Ectodermal cell (in vitro differentiated cells): ENCODE measurements at regions not wholly inside any gene's neighbourhood (a gene's known extent, or its start where the extent isn't known, plus 50 kb on each side); places are given as distances from the start of the nearest gene placed in this dataset.

Experiments used
- H3K27ac ChIP-seq: 2 replicates; pipeline ENCODE4 v1.7.0; 2013; ENCODE audit warnings: mild to moderate bottlenecking, low read depth, low read length; ENCODE audit not compliant: insufficient read depth, poor library complexity, severe bottlenecking
- H3K27me3 ChIP-seq: 2 replicates; pipeline ENCODE4 v1.7.0; 2013; ENCODE audit warnings: mild to moderate bottlenecking, low read length; ENCODE audit not compliant: insufficient read depth, control insufficient read depth, poor library complexity, severe bottlenecking
- H3K36me3 ChIP-seq: one replicate; pipeline ENCODE4 v1.7.0; 2013; ENCODE audit warnings: low read length; ENCODE audit not compliant: control insufficient read depth, insufficient read depth
- H3K4me1 ChIP-seq: one replicate; pipeline ENCODE4 v1.7.0; 2013; ENCODE audit warnings: low read length; ENCODE audit not compliant: control insufficient read depth, insufficient read depth
- H3K4me3 ChIP-seq: 2 replicates; pipeline ENCODE4 v1.7.0; 2013; ENCODE audit warnings: low read depth, low read length, control low read depth; ENCODE audit not compliant: insufficient read depth
- H3K9me3 ChIP-seq: 2 replicates; pipeline ENCODE4 v1.7.0; 2013; ENCODE audit warnings: mild to moderate bottlenecking, low read length, moderate library complexity; ENCODE audit not compliant: control insufficient read depth
- WGBS, 2 experiments: methylation state at CpG; one replicate each; pipeline ENCODE4 v1.1.7; 2013; ENCODE audit warnings: missing lambda C conversion rate in 2 of 2; 5-methylcytosine and 5-hydroxymethylcytosine counted together

DNA sequence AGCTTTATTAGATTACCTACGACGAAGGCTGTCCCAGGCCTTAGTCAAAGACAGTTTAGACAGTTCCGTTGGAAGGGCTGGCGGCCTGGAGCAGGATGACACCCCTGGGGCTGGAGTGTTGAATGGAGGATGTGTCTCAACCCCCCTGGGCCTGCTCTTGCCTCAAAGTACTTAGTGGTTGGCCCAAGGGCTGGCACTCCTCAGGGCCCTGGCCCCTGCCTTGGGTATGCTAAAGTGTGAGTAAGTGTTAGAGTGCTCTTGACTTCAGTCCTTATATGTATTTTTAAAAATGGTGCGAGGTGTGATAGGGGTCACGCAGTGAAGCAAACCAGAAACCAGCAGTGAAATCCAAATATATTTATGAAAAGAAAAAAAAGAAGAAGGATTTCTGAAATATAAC, 261.6 kb downstream of the KTN1 start:
- Histone ChIP-seq H3K4me3 (no peak overlapping the region), H3K36me3 (no peaks in the 10 kb centered on the region), H3K9me3 (no peaks in the 10 kb centered on the region), H3K27me3 (no peaks in the 10 kb centered on the region), H3K4me1 (no peaks in the 10 kb centered on the region), H3K27ac (no peak overlapping the region)
- WGBS, 2 experiments = 61 to 62% methylated on average over 4 to 6 of the region's 6 CpGs

DNA sequence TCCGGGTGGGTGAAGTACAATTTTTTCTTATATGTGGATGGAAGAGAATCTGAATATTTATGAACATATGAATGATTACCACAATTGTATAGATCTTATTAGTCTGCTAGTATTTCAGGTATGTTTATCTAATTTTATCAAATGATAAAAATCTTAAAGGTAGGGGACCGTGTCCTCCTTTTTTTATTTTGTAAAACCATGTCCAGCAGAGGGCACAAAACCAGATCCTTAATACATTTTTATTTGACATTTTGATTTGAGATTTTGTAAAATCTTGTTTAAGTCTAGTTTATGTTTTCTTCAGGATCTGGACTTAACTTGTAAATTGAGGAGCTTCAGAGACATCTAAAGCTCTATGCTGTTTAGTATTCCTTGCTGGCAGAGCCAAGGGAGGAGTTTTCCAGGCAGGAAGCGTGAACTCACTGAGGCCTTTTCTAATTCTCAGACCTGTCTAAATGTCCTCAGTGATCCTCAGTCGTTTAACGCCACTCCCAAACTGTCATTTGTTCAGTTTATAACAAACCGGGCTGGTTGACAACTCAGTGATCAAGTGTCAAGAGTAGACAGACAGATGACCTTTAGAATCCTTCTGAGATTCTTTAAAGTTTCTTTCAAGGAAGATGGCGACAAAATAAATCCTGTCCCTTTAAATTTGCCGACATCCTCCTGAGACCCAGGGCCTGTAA, 263.9 kb downstream of the KTN1 start:
- Histone ChIP-seq H3K9me3 (no peaks in the 10 kb centered on the region), H3K36me3 (no peaks in the 10 kb centered on the region), H3K4me1 (no peaks in the 10 kb centered on the region), H3K27me3 (no peaks in the 10 kb centered on the region), H3K4me3 (no peak overlapping the region), H3K27ac (no peak overlapping the region)
- 62 to 66% methylated on average over 6 of the region's 8 CpGs for WGBS, 2 experiments

DNA sequence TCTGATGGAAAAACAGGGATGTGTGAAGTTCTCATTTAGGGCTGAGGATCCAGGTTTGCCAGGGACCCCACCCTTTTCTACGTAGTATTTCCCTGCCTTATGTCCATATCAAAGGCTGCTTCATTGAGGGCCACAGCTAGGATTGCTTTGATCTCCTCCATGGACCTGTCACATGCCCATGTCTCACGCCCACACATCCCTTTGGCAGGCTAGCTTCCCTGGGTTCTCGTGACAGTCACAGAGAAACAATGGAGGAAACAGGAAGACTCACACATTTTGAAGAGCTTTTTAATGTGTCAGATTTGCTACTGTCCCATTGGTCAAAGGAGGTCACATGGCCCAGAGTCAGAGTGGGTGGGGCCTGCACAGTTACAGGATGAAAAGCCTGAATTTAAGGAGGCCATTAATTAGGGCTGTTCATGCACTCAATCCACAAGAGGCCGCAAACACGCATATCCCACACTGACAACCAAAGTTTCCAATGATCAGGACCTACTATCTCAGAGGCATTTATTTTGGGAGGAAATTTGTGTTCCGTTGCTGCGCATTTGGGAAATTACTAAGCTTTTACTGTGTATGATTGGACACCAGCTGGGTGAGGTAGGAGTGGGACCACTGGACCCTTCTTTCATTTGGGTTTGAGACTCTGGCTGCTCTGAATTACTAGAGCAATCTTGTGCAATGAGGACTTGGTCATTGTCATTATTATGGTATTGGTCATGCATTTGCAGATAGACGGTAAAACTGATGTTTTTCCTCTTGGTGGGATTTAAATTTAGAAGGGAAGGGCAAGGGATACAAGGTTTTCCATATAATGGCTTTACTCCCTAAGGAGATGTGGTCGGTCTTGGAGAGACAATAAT, 266.2 kb downstream of the KTN1 start:
- WGBS, 2 experiments = 79 to 86% methylated on average over 9 of the region's 9 CpGs

DNA sequence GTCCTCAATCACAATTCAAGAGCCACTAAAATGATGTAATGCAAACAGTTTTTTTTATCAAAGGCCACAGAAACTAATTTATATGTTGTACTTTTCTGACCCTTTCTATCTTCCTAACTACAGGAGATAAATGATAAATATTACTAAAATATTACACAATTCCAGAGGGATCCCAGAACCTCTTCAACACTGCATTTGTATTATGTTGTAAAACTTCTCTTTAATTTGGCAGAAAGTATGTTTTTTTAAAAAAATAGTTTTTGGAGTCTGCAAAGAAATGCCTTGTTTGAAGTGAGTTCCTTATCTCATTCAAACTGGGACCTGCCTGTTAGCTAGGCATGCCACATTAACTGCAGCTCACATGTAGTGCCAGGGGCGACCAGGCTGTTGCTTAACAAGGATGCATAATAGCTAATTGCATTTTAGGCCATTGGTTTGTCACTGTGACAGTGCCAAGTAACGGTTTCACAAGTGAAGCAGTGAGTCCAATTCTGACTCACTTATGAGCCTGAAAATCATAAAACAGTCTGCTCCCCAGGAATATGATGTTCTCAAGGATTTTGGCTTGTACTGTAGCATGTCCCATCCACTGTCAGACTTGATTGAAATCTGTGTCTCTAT, 266.9 kb downstream of the KTN1 start:
- H3K27ac ChIP-seq = no peak overlapping the region
- H3K4me1 ChIP-seq = no peaks in the 10 kb centered on the region
- H3K9me3 ChIP-seq = no peaks in the 10 kb centered on the region
- H3K27me3 ChIP-seq = no peaks in the 10 kb centered on the region
- H3K36me3 ChIP-seq = no peaks in the 10 kb centered on the region
- WGBS, 2 experiments = 83 to 94% methylated on average over 2 of the region's 2 CpGs
- H3K4me3 ChIP-seq = no peak overlapping the region

More for the DNA sequence above, 266.2 kb downstream of the KTN1 start:
- no peaks in the 10 kb centered on the region for H3K27me3 ChIP-seq
- H3K27ac ChIP-seq = no peak overlapping the region
- H3K36me3 ChIP-seq = no peaks in the 10 kb centered on the region
- H3K4me3 ChIP-seq = no peak overlapping the region
- no peaks in the 10 kb centered on the region for H3K4me1 ChIP-seq
- H3K9me3 ChIP-seq = no peaks in the 10 kb centered on the region

DNA sequence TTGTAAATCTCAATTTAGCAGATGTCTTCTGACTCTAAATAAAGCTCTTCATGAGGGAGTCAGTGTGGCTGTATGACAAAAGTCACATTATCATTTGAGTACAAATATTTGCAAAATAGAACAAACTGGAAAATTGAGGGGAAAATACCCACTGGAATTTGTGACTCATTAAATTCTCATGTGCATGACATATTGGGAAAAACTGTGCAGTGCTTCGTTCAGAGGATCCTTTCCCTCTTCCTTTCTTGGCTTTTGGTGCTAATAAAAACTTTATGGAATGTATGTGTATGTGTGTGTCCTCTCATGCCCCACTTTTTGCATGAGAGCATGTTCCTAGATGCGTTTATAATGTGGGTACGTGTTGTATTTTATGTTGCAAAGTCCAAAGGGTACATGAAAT, 267.8 kb downstream of the KTN1 start:
- Histone ChIP-seq H3K9me3 (no peaks in the 10 kb centered on the region), H3K27ac (no peak overlapping the region), H3K4me1 (no peaks in the 10 kb centered on the region), H3K4me3 (no peak overlapping the region), H3K36me3 (no peaks in the 10 kb centered on the region), H3K27me3 (no peaks in the 10 kb centered on the region)
- 91 to 93% methylated on average over 3 of the region's 3 CpGs for WGBS, 2 experiments

DNA sequence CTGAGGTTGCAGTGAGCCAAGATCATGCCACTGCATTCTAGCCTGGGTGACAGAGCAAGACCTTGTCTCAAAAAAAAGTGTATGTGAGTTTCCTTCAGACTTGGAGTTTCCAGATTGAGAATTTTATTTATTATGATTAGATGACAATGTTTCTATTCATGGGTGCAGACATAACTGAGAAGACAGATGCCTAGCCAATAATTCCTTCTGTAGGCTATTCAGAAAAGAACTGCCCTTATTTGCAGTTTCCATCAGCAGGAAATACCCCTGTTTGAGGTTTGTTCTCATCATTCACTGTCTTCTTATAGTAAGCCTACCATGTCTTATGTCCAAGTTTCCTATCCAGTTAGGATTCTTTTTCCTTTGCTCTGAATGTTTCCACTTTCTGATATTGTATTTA, 269.0 kb downstream of the KTN1 start:
- no peak overlapping the region for H3K4me3 ChIP-seq
- H3K36me3 ChIP-seq = no peaks in the 10 kb centered on the region
- no peak overlapping the region for H3K27ac ChIP-seq
- H3K9me3 ChIP-seq = no peaks in the 10 kb centered on the region
- no peaks in the 10 kb centered on the region for H3K4me1 ChIP-seq
- no peaks in the 10 kb centered on the region for H3K27me3 ChIP-seq

DNA sequence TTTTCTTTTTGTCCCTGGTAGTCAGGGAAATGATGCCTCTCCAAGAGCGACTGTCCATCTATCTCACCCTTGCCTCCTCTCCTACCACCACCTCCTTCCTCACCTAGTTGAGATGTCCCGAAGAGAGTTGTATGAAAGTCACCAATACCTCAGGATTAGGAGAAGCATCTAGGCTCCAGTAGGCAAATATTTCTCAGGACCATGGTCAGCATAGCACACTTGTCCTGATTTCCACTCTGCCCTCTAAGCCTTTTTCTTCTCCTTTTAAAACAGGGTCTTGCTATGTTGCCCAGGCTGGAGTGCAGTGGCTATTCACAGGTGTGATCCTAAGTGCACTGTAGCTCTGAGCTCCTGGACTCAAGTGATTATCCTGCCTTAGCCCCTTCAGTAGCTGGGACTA, 268.4 kb upstream of the PELI2 start:
- H3K4me1 ChIP-seq = no peaks in the 10 kb centered on the region
- no peaks in the 10 kb centered on the region for H3K9me3 ChIP-seq
- H3K27me3 ChIP-seq = no peaks in the 10 kb centered on the region
- no peak overlapping the region for H3K27ac ChIP-seq
- no peak overlapping the region for H3K4me3 ChIP-seq
- WGBS, 2 experiments = 95 to 96% methylated on average over 2 of the region's 2 CpGs
- no peaks in the 10 kb centered on the region for H3K36me3 ChIP-seq

DNA sequence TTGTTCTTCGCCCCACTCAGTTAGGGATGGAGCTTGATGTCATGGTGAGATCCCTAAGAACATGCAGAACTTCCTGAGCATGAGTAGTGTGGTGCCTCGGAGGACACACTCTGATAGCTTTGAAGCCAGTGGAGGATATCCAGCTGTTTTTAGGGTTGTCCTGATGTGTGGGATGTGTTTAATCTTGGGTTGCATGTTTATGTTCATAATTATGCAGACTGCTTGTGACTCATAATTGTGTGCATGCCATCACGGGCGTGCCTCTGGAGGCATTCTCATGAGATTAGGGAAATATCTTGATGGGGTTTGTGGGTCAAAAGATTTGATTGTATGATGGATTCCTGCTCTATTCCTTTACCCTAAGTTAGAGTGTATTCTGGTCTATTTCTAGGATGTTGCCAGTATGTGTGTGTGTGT, 267.4 kb upstream of the PELI2 start:
- WGBS, 2 experiments = 94 to 98% methylated on average over 4 of the region's 4 CpGs
- H3K27ac ChIP-seq = no peak overlapping the region
- H3K27me3 ChIP-seq = no peaks in the 10 kb centered on the region
- H3K4me1 ChIP-seq = no peaks in the 10 kb centered on the region
- H3K36me3 ChIP-seq = no peaks in the 10 kb centered on the region
- H3K4me3 ChIP-seq = no peak overlapping the region
- no peaks in the 10 kb centered on the region for H3K9me3 ChIP-seq

DNA sequence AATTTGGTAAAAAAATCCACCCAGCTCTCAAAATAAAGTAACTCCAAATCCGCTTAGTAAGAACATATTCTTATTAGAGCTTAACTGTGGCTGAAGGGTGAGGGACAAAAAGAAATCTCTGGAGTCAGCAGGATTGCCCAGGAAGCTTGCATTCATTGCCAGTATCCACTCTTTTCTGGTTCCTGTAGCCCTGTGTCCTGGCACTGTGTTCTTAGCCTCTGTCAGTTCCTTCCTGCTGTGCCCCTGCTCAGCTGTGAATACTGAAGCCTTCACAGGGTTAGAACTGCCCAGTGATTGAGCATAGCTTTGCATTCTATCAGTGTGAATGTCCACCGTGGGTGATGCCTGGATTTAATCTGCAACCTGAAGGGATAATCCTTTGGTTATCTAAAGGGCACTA, 266.9 kb upstream of the PELI2 start:
- H3K36me3 ChIP-seq = no peaks in the 10 kb centered on the region
- no peak overlapping the region for H3K4me3 ChIP-seq
- no peaks in the 10 kb centered on the region for H3K4me1 ChIP-seq
- WGBS, 2 experiments = 68% methylated on average over 2 of the region's 2 CpGs
- no peak overlapping the region for H3K27ac ChIP-seq
- H3K9me3 ChIP-seq = no peaks in the 10 kb centered on the region
- H3K27me3 ChIP-seq = no peaks in the 10 kb centered on the region

DNA sequence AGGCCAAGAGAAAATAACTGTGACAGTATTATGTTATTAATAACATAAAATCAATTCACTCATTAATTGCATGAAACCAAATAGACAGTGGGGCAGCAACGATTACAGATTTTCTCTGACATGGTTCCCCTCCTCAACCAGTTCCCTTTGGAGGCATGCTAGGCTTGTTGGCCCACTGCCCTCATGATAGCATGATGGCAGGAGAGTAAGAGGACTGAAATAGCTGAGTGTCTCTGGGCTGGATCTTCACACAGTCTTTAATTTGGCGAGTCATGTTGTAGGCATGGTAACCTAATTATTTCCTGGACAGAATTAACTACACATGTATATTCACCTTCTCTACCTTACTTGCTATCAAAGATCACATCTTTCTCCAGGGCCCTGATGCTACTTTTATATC, 266.2 kb upstream of the PELI2 start:
- Histone ChIP-seq H3K9me3 (no peaks in the 10 kb centered on the region), H3K27ac (no peak overlapping the region), H3K4me3 (no peak overlapping the region), H3K36me3 (no peaks in the 10 kb centered on the region), H3K4me1 (no peaks in the 10 kb centered on the region), H3K27me3 (no peaks in the 10 kb centered on the region)
- 97 to 100% methylated on average over 2 of the region's 2 CpGs for WGBS, 2 experiments
